ENCODE measurements at regions not wholly inside any gene's neighbourhood (a gene's known extent, or its start where the extent isn't known, plus 50 kb on each side); places are given as distances from the start of the nearest gene placed in this dataset.

DNA sequence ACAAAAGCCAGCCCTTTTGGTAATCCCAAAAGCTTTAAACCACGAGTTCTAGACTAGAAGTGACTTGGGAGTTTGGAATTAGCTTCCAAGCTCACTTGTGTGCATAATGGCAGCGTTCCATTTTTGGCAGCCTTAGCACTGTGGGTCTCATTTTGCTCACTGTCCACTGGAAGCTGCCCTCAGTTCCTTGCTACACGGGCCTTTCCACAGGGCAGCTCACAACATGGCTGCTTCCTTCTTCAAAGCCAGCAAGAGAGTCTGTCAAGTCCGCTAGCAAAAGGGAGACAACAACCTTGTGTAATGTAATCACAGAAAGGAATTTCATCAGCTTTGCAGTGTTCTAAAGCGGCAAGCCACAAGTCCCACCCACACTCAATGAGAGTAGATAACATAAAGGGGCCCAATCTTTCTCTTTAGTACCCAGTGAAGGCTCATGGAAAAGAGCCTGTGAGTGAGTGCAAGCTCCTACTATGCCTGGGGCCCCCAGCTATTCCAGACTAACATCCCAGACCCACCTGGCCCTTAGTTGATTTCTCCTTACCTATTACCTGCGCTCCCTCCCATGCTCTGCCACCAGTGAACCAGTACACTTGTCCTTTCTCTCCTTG lies 168.5 kb upstream of the FOXN2 start (continued):
- TF ChIP-seq, protein P1, sequence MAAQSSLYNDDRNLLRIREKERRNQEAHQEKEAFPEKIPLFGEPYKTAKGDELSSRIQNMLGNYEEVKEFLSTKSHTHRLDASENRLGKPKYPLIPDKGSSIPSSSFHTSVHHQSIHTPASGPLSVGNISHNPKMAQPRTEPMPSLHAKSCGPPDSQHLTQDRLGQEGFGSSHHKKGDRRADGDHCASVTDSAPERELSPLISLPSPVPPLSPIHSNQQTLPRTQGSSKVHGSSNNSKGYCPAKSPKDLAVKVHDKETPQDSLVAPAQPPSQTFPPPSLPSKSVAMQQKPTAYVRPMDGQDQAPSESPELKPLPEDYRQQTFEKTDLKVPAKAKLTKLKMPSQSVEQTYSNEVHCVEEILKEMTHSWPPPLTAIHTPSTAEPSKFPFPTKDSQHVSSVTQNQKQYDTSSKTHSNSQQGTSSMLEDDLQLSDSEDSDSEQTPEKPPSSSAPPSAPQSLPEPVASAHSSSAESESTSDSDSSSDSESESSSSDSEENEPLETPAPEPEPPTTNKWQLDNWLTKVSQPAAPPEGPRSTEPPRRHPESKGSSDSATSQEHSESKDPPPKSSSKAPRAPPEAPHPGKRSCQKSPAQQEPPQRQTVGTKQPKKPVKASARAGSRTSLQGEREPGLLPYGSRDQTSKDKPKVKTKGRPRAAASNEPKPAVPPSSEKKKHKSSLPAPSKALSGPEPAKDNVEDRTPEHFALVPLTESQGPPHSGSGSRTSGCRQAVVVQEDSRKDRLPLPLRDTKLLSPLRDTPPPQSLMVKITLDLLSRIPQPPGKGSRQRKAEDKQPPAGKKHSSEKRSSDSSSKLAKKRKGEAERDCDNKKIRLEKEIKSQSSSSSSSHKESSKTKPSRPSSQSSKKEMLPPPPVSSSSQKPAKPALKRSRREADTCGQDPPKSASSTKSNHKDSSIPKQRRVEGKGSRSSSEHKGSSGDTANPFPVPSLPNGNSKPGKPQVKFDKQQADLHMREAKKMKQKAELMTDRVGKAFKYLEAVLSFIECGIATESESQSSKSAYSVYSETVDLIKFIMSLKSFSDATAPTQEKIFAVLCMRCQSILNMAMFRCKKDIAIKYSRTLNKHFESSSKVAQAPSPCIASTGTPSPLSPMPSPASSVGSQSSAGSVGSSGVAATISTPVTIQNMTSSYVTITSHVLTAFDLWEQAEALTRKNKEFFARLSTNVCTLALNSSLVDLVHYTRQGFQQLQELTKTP (IDR thresholded peaks at IDR 0.05; ENCODE audit: low read depth in 1 of 2, partially characterized antibody in 2 of 2): peak in 1 of 2 experiments; percentile 40
- TF ChIP-seq ZMIZ1 (IDR thresholded peaks at IDR 0.05; ENCODE audit: low read depth in 2 of 2, low read length in 2 of 2) (peak in 1 of 2 experiments; percentile 50; a peak in 1 of 4 replicates), NBN (IDR thresholded peaks at IDR 0.05; ENCODE audit: low read depth) (peak; percentile 59; the same call in 1 of the 2 replicates), NFRKB (IDR thresholded peaks at IDR 0.05; ENCODE audit: low read depth) (peak; percentile 100), CBX3 (IDR thresholded peaks at IDR 0.05; ENCODE audit: borderline replicate concordance in 1 of 2, low read length in 2 of 2) (peak in 1 of 2 experiments; percentile 56; a peak in 2 of 3 replicates), GABPB1 (CRISPR knock-in tag; IDR thresholded peaks at IDR 0.05) (peak; percentile 40; the same call in 1 of the 2 replicates), POLR2H (tag; IDR thresholded peaks at IDR 0.05; ENCODE audit: low read depth) (peak; percentile 91), TAF9B (IDR thresholded peaks at IDR 0.05; ENCODE audit: partially characterized antibody) (peak; percentile 20)
- TF ChIP-seq, protein P2, sequence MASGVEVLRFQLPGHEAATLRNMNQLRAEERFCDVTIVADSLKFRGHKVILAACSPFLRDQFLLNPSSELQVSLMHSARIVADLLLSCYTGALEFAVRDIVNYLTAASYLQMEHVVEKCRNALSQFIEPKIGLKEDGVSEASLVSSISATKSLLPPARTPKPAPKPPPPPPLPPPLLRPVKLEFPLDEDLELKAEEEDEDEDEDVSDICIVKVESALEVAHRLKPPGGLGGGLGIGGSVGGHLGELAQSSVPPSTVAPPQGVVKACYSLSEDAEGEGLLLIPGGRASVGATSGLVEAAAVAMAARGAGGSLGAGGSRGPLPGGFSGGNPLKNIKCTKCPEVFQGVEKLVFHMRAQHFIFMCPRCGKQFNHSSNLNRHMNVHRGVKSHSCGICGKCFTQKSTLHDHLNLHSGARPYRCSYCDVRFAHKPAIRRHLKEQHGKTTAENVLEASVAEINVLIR (CRISPR knock-in tag; IDR thresholded peaks at IDR 0.05): peak; percentile 24; the same call in 1 of the 2 replicates
- TF ChIP-seq, protein P3, sequence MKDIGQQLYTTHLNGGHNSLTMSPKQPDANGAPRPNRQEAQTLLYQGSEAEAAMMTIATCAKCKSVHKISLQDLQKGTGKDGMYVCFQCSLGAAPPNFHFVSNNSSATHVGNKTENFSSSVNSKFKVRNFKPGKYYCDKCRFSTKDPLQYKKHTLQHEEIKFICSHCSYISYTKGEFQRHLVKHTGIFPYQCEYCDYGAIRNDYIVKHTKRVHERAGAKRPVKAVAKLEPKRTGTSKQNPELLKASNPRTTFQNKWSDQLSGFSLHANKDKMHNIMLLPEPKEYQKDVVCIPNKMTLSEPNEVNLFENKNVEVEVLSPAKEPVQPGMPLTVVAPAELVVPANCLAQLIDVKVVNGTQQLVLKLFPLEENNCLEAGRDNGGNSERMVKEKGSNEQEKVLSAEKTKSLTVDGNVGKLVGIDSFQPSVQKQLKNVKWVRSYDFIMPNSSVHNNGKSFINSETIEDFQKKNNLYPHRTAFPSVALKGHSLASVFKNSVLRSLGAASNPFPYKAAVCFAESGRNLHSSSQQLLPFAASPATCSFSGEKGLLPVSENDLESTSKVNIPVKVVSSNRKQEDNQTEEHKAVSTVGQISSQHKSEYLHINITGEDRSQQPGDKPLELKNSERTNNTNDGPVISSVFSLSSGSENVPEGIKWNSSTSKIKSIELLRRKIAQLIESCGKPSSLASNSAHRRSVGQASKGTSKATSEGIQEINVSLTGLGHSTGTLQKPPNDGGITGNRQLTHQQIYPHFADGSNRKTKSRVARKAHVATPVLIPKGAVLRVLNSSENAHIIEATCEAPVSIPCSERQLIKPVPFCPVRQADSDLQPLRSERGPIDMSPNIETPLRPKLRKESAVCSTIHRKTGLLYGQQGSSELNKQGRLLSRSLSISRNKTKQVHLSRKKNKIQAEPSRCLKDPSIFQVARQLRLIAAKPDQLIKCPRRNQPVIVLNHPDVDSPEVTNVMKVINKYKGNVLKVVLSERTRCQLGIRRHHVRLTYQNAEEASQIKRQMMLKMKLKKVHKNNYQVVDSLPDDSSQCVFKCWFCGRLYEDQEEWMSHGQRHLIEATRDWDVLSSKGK (CRISPR knock-in tag; IDR thresholded peaks at IDR 0.05): no peak
- TF ChIP-seq, protein P4, sequence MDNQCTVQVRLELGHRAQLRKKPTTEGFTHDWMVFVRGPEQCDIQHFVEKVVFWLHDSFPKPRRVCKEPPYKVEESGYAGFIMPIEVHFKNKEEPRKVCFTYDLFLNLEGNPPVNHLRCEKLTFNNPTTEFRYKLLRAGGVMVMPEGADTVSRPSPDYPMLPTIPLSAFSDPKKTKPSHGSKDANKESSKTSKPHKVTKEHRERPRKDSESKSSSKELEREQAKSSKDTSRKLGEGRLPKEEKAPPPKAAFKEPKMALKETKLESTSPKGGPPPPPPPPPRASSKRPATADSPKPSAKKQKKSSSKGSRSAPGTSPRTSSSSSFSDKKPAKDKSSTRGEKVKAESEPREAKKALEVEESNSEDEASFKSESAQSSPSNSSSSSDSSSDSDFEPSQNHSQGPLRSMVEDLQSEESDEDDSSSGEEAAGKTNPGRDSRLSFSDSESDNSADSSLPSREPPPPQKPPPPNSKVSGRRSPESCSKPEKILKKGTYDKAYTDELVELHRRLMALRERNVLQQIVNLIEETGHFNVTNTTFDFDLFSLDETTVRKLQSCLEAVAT (IDR thresholded peaks at IDR 0.05): no peak; a peak in 1 of 4 replicates

Measured in K562 (cell line).